PC-3 (cell line): ENCODE measurements at regions not wholly inside any gene's neighbourhood (a gene's known extent, or its start where the extent isn't known, plus 50 kb on each side); places are given as distances from the start of the nearest gene placed in this dataset.
"Not testable (repeated sequence)": the region's sequence is repeated elsewhere in the genome, so short reads cannot be mapped to it uniquely, and the experiment has no call there.

Experiments
- CTCF ChIP-seq: fragments of 300-600 bp; sonication (generic); conservative IDR thresholded peaks from 2 replicates; pipeline ENCODE4 v1.5.1; 2017; ENCODE audit warnings: antibody characterized with exemption, low read depth, mild to moderate bottlenecking, low read length
- EZH2 ChIP-seq: fragments of 300-600 bp; sonication (generic); IDR thresholded peaks from one replicate; pipeline ENCODE4 v1.6.1; 2017; ENCODE audit warnings: antibody characterized with exemption, mild to moderate bottlenecking, low read length; ENCODE audit not compliant: unreplicated experiment
- EZH2phosphoT487 ChIP-seq: fragments of 300-600 bp; sonication (generic); IDR thresholded peaks from 2 replicates; pipeline ENCODE4 v1.6.1; 2018; ENCODE audit warnings: mild to moderate bottlenecking, antibody characterized with exemption, low read length, borderline replicate concordance

- not testable (repeated sequence) for TF ChIP-seq CTCF, EZH2, EZH2phosphoT487
Observed at GRCh38 chr3:91499850-91500249, 2392.4 kb downstream of the EPHA3 start.
